Cardiac septum (tissue), 1 donor: ENCODE measurements at regions not wholly inside any gene's neighbourhood (a gene's known extent, or its start where the extent isn't known, plus 50 kb on each side); places are given as distances from the start of the nearest gene placed in this dataset.
"Not testable (repeated sequence)": the region's sequence is repeated elsewhere in the genome, so short reads cannot be mapped to it uniquely, and the experiment has no call there.

Experiments used
- DNase-seq: peaks from one replicate; pipeline ENCODE4 v3.0.0-alpha.2; 2020; ENCODE audit warnings: low spot score
- intact Hi-C: fragments of 100-400 bp; cut with DNase I; formaldehyde crosslinking; loops from one replicate; pipeline ENCODE4 v1.14.0; 2022
- donor health status: DM: no; HTN: no; CAD: no.

- DNase-seq: no peak
- intact Hi-C loops: no loop called here
Measured at GRCh38 chr1:200291106-200291505, 118.7 kb downstream of the ZNF281 start.

- no peak for DNase-seq
Measured at GRCh38 chr1:200290010-200290685, 119.7 kb downstream of the ZNF281 start.

GRCh38 chr1:200288226-200288625, 121.6 kb downstream of the ZNF281 start:
- intact Hi-C loops: no loop called here
- DNase-seq: no peak

More at GRCh38 chr1:200290010-200290685, 119.7 kb downstream of the ZNF281 start:
- intact Hi-C loops: no loop called here

GRCh38 chr1:200284236-200284635, 125.6 kb downstream of the ZNF281 start:
- DNase-seq, intact Hi-C loops: not testable (repeated sequence)

GRCh38 chr1:200282497-200283122, 127.2 kb downstream of the ZNF281 start:
- no peak for DNase-seq
- intact Hi-C loops: no loop called here

- no peak for DNase-seq
- intact Hi-C loops: no loop called here
Measured at GRCh38 chr1:200281201-200281835, 128.5 kb downstream of the ZNF281 start.

- DNase-seq: no peak
- intact Hi-C loops: loop anchor here (2.0 to 10.0 kb wide), 2 partner anchors 209 to 595 kb away; no protein-coding TSS in a partner anchor
Measured at GRCh38 chr1:200279810-200280411, 129.9 kb downstream of the ZNF281 start.

- no peak for DNase-seq
- intact Hi-C loops: loop anchor here (10.0 kb wide), 1 partner anchor 591 kb away; no protein-coding TSS in a partner anchor
Measured at GRCh38 chr1:200275816-200276453, 133.9 kb downstream of the ZNF281 start.

- no peak for DNase-seq
- intact Hi-C loops: loop anchor here (10.0 kb wide), 1 partner anchor 591 kb away; no protein-coding TSS in a partner anchor
Measured at GRCh38 chr1:200275415-200275814, 134.4 kb downstream of the ZNF281 start.

GRCh38 chr1:200274116-200274515, 135.7 kb downstream of the ZNF281 start:
- DNase-seq: no peak
- intact Hi-C loops: loop anchor here (10.0 kb wide), 1 partner anchor 589 kb away; no protein-coding TSS in a partner anchor

- intact Hi-C loops: loop anchor here (10.0 kb wide), 1 partner anchor 588 kb away; no protein-coding TSS in a partner anchor
- no peak for DNase-seq
Measured at GRCh38 chr1:200272481-200273068, 137.3 kb downstream of the ZNF281 start.

GRCh38 chr1:200269256-200269655, 140.6 kb downstream of the ZNF281 start:
- intact Hi-C loops: no loop called here

GRCh38 chr1:200267937-200268336, 141.9 kb downstream of the ZNF281 start:
- intact Hi-C loops: no loop called here
- no peak for DNase-seq

More at GRCh38 chr1:200269256-200269655, 140.6 kb downstream of the ZNF281 start:
- no peak for DNase-seq

- no peak for DNase-seq
- intact Hi-C loops: no loop called here
Measured at GRCh38 chr1:200267458-200267857, 142.4 kb downstream of the ZNF281 start.

- DNase-seq: no peak
- intact Hi-C loops: no loop called here
Measured at GRCh38 chr1:200266871-200267270, 143.0 kb downstream of the ZNF281 start.

GRCh38 chr1:200265881-200266280, 144.0 kb downstream of the ZNF281 start:
- DNase-seq: no peak
- intact Hi-C loops: no loop called here

- intact Hi-C loops: no loop called here
- no peak for DNase-seq
Measured at GRCh38 chr1:200265104-200265503, 144.7 kb downstream of the ZNF281 start.

- intact Hi-C loops: no loop called here
- DNase-seq: no peak
Measured at GRCh38 chr1:200263203-200263602, 146.6 kb downstream of the ZNF281 start.

GRCh38 chr1:200262326-200262965, 147.4 kb downstream of the ZNF281 start:
- DNase-seq: no peak
- intact Hi-C loops: no loop called here
